GM18868 (cell line): ENCODE measurements at regions not wholly inside any gene's neighbourhood (a gene's known extent, or its start where the extent isn't known, plus 50 kb on each side); places are given as distances from the start of the nearest gene placed in this dataset.

Experiments used
- ATAC-seq: cut with Tn5 transposase; IDR thresholded peaks from one replicate; pipeline ENCODE4 v1.9.1; 2021; ENCODE audit warnings: mild to moderate bottlenecking, moderate library complexity; ENCODE audit not compliant: unreplicated experiment

DNA sequence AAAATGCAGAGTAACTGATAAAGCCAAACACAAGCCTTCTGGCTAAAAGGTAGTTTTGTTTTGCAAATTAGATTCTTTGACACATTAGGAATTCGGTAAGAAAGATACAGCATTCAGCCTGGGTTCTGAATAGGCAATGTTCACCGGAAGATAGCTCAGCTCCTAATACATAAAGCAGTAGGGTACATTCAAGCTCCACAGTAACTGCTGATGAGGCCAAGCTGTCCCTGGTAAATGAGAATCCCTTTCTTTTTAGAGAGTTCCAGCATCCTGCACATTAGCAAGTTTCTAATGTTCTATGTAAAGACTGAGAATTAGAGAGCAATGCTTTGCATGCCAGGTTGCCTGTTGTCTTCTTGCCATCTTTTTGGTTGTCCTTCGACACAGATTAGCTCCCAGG lies 316.3 kb upstream of the SLC14A2 start:
- no peak for ATAC-seq

DNA sequence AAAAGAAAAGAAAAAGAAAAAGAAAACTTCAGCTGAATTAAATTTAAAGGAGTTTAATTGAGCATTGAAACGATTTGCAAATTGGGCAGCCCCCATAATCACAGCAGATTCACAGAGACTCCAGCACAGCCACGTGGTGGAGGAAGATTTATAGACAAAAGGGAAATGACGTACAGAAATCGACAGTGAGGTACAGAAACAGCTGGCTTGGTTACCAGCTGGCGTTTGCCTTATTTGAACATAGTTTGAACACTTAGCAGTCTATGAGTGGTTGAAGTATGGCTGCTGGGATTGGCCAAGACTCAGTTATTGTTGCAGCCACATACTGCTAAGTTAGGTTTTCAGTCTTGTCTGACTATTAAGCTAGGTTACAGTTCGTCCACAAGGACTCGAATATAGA lies 312.2 kb upstream of the SLC14A2 start:
- no peak for ATAC-seq

DNA sequence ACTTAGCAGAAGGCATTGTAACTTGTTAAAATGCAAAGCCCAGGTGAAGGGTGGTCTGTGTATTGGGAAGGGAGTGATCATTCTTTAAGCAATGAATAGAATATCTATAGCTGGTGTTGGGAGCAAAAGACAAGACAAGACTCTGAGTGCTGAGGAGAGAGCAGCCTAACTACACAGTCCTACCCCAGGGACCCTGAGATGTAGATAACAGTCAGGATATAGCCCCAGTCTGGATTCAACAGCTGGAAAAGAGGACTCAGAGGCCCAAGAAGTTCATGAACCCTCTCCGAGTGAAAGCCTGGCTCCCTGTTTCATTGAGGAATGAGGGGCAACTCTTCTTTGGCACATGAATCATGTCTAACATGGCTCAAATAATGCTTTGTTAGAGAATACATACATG lies 310.7 kb upstream of the SLC14A2 start:
- ATAC-seq = no peak

DNA sequence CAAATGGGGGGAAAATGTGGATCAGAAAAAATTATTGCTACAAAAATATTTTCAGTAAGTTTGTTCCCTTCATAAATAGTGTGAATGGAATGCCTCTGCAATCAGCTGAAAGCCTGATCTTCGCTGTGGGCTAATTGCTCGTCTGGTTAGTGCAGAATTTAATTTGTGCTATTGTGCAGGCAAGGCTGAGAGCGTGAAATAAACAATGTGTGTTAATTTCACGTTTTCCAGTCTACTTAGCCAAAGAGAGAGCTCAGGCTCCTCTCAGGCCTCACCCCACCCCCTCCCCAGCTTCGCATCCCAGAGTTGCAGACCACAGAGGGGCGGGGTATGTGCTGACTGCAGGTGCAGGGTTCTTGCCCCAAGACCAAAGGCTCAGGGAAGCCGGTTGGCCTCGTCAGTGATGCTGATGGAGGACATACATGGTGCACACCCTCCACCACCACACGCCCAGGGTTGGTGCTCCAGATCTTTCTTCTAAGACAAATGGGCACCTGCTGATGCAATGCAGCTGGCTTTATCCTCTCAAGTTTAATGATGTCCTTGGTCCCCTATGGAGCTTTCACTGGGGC lies 302.6 kb upstream of the SLC14A2 start:
- ATAC-seq = no peak

DNA sequence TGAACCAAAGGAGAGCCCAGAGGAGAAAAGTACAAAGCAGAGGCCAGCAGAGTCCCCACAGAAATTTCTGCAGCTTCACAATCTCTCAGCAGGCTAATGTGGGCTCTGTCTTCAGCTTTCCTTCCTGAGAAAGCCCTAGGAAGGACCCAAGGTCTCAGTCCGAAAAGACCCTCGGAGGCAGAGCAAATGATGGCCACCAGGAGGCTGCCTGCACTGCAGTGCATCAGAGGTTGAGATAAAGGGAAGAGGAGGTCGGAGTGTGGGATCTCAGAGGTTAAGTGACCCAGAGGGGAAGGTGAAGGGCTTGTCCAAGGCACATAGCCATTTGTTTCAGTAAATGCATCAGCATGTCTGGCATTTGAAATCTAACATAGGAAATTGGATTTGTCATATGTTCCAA lies 299.1 kb upstream of the SLC14A2 start:
- no peak for ATAC-seq

DNA sequence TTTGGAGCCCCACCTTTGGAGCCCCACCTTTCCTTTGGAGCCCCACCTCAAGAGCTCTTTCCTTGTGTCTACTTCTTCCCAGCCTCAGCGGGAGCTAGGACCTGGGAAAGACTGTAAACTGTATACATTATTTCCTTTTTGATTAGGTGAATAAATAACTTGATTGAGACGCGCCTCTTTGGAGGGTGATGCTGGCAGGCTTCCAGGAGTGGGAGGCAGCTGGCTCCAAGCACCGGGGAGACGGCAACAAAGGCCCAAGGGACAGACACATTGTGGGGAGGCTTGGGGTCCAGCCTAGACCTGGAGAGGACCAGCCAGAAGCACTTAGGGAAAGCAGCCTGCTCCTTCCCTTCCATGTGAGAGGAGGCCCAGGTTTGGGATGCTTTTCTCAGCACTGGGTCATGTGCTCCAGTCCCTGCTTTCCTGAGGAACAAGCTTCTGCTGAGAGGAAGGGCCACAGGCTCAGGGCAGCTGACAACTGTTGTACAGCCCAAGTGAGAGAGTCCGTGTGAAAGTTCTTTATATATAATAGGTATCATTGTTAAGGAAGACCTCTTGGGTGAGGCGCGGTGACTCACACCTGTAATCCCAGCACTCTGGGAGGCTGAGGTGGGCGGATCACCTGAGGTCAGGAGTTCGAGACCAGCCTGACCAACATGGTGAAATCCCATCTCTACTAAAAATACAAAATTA lies 297.2 kb upstream of the SLC14A2 start:
- no peak for ATAC-seq

DNA sequence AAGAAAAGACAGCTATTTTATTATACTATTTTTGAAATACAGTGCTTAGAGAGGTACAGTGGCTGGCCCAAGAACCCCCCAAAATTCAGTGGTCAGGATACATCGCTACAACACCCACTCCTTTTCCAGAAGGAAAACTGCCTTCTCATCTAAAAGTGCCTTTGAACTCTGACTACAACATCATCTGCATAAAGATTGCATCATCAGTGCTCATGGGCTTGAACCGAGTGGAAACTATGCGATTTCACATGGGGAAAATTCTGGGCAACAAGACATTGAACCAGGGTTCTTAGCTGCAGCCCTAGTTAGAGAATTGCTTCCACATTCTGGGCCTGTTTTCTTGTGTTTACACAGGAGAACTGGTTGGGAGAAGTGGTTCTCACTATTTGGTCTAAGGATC lies 294.6 kb upstream of the SLC14A2 start:
- no peak for ATAC-seq

DNA sequence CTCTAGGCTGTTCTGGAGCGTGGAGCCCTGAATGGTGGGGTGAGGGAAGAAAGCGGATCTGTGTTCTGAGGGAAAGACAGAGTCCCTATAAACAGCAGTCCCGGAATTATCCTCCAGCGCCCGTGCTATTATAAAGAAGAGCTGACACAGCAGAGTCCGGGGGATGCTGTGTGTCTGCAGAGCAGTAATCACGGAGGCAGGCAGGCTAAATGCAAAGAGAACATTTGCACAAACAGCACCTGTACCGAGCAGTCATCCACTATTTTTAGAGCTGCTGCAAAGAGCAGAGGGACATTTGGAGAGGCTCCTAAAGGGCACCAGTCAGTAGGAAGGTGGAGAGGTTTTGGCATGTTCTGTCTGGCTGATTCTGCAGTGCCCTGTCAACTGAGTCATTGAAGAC lies 293.8 kb upstream of the SLC14A2 start:
- ATAC-seq = no peak

DNA sequence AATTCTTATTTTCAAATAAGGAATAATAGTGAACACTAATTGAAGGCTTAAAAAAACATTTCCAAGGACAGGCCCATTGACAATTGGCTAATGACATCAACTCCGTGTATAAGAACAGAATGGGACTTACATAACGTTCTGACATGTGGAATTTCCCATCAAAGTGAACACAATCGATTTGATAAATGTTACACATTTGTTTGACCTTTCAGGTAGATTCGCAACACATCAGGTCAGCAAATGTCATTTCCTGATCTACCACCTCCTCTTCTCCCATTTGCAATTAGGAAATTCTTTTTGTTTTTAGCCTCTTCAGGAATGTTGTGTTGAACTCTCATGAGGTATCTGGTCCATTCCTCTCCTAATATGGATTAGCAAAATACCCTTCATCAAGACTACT lies 292.9 kb upstream of the SLC14A2 start:
- no peak for ATAC-seq

DNA sequence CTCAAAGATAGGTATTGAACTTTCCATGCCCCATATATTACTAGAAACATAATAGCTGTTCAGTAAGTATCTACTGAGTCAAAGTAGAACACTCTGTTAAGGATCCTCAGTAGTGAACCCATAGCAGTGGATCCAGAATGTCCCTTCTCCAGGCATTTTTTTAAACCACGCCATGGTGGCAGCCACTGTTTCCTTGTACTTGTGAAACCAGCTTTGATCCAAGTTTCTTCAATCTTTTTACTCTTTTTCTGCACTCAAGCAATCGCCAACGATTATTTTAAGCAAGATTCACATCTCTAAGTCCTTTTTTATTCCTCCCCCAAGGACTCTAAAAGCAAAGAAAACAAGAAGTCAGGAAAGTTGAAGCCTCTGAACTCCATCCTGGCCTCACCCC lies 291.2 kb upstream of the SLC14A2 start:
- no peak for ATAC-seq

DNA sequence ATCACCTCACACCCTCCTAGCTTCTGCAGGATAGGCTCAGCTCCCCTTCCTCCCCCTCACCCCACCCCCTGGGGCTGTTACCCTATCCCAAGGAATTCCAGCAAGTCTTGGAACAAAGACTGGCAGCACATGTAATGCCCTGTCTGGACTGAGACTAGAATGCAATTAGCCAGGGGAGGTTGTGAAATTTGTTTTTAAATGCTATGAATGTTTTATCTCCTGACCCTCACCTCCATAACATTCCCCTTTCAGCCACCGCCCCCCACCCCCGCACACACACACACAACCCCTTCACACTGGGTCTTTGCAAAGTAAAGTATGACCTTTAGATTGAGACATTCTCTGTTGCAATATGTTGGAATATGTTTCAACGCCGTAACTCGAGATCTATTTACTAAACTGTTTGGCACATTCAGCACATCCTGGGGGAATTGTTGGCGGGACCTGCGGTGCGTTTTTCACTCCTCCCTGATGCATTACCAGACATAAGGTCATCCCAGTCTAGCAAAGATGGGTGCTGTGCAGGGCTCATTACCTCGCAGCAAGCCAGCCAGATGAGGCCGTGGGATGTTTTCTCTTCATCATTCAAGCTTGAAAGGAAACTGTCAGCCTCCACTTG lies 290.7 kb upstream of the SLC14A2 start:
- ATAC-seq = no peak

DNA sequence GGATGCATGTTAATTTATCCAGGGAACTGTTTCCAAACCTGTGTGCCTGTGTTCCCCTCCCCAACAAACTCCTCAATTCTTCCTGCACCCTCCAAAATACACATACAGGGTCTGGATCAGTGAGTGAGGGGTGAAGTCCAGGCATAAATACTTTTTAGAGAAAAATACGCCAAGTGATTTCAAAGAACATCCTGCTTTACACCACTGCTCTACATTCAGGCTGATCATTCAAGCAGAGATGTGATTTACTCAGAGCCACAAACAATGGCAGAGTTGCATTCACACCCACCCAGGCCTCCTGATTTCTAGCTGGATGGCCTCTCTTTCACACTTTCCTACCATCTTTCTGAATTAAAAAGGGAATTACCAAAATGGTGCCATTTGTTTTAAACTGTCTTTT lies 289.5 kb upstream of the SLC14A2 start:
- ATAC-seq = no peak

DNA sequence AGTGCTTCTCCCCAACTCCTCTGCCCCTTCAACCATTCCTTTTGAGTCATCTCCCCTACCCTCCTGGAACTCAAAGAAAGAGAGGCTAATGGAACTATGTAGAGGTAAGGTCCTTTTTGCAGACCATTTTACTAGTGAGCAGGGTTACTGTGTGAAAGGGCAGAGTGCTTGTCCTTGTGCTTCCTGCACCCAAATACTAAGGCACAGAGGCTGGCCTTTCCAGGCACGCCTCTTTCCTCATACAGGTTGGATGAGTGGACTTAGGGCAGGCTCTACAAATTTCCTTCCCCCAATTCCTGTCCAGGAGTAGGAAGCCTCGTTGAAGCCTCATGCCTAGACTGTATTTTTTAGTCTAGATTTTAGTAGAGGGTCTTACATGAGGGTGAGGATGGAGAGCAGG lies 288.8 kb upstream of the SLC14A2 start:
- ATAC-seq = no peak

DNA sequence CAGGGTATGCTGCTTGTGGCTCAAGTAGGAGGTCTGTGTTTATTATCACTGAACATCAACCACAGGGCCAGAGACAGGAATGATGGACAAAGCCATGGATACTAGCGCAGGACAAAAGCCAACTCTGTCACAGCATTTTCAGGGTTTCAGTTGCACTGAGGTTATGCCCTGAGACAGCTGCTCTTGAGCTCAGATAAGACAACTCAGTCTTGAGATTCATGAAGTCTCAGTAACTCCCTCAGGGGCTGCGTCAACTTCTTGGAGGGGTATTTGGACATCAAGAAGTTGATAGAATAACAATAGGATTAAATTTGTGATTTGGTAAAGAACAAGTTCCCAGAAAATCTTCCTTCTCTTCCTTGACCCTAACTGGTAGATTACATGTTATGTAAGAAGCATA lies 287.0 kb upstream of the SLC14A2 start:
- ATAC-seq = no peak

DNA sequence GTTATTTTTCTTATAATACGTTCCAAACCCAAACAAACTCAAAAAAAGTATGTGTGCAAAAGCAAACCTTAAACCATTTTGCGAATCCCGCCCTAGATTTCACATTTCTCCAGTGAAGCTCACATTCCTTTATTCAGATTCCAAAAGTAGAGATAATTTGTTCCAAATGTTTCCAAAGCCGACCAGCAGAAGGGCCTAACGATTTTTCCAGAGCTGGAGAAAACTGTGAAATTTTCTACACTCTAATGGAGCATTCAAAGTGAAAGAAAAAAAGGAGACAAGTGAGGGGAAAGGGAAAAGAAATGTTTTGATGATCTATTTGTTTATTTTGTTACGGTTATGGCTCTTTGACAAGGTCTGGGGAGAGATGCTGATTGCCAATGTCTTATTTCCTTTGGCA lies 286.5 kb upstream of the SLC14A2 start:
- no peak for ATAC-seq

DNA sequence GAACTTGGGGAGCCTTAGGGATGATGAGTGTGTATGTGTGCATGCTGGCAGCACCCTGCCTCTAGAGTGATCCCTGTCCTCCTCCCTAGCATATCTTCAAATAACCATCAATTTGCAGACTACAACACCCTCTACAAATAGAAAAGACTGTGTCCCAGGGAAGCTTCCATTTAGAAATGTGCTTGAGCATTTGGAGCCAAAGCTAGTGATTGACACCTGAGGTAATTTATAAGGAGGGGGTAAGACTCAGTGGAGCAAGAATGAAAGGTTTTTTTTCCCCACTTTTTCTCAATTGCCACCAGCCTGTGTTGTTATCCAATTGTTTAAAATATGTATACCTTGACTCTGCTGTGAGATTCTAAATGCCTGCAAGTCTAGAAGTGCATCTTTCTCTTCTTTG lies 286.0 kb upstream of the SLC14A2 start:
- ATAC-seq = no peak

DNA sequence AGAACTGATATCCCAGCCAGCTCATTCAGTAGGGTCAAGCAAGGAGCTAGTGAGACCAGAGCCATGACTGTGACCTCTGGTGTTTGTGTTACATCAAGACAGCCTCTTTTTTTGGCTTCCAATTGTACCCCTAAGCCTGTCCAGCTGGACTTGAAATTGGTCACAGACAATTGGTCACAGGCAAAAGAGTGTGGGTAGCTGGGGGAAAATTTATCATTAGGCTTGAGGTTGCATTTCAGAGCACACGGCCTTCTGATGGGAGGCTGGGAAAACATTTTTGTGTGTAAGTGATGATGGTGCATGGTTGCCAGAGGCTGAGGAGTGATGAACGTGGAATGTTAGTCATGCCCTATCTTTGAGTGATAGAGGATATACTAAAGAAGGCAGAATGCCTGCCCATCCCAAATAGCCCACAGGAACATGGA lies 285.1 kb upstream of the SLC14A2 start:
- no peak for ATAC-seq

DNA sequence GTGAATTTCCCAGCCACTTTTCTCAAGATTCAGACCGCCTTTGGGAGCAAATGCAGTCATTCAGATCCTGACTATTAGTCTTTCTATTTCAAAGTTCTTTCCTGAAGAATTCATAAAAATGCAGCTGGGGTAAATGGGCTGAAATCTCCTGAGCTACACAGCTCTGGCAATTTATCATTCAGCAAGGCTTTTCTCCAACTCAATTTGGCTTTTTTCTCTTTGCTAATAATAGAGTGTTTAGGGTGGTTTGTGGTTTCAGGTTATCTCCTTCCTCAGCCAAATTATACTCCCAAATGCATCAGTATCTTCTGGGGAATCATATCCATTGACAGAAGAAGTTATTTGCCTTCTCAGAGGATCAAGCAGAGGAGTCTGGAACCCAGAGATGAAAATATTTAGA lies 282.4 kb upstream of the SLC14A2 start:
- no peak for ATAC-seq

DNA sequence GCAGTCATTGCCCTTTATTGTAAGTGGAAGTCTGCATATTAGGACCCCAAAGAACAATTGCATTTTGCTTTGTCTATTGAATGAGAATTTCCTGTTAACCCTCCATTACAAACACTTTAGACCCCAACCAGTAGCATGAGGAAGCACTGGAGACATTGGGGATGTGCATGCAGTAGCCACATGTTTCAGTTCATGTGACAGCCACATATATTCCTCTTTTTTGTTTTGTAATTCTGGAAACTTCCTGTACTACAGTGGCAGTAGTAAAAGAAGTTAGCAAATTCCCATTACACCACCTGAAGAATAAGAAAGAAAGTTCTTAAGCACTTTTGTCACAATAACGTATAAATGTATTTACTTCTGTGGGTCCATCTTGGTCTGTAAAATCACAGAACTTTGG lies 281.1 kb upstream of the SLC14A2 start:
- no peak for ATAC-seq

DNA sequence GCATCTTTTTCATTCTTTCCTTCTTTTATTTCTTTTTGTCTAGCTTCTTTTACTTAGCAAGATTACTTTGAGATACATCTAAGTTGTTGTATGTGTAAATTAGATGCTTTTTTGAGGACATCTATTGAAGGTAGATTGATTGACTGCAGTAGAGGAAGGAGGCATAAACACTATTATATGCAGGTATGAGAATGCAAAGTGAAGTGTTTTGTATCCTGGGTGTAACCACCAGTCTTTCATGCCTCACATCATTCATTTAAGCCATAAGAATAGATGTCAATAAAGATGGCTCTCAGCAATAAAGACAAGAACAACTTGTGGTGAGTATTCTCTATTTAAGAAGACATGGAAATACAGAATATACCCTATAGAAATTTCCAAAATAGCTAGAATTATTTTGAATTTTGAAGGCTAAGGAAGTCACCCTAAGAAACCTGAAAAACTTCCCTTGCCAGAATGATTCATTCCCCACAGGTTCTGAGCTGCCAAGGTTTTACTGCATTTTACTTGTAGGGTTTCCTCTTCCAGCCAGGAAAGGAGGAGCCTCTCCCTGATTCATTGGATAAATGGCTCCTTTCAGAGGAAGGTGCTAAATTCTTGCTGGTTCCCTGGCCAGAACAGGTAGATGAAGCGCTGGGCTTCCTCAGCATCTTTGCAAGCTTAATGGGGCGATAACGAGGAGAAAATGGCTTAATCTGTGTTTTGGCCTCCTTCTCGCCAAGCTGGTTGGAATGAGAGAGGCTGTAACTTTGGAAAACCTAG lies 279.8 kb upstream of the SLC14A2 start:
- no peak for ATAC-seq

DNA sequence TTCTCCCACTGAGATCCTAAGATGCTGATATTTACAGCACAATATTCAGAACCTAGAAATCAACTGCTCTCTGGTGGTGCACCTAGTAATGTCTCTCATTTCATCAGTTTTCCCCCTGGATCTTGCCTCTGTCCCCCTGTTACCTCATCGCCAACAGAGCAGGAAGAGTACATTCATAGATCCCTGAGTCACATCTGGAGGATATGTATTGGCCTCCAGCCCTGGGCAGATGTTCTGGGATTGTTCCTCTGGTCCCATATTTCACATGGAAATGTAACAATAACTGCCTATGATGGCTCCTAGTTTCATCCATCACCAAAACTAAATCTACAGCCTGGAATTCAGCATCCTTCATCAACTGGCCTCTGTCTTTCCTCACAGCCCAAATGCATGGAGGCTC lies 278.8 kb upstream of the SLC14A2 start:
- no peak for ATAC-seq

DNA sequence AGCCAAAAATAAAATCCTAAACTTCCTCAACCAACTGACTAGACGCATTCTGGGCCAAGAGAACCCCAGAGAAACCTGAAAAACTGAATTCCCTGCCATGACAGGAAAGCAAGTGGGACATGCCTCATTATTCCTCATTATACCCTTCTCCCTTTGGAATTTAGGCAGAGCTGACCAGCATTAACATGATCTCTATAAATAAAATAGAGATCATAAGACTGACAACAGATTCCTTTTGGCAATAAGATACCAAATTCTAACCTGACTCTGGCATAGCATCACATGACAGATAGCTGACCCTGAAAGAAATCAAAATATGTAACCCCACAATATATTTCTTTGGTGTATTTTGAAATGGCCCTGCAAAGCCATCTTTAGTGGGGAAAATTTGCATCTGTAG lies 277.8 kb upstream of the SLC14A2 start:
- ATAC-seq = no peak
